PC-3 (cell line): ENCODE measurements at regions not wholly inside any gene's neighbourhood (a gene's known extent, or its start where the extent isn't known, plus 50 kb on each side); places are given as distances from the start of the nearest gene placed in this dataset.

ENCODE experiments used
- EZH2 ChIP-seq: fragments of 300-600 bp; sonication (generic); IDR thresholded peaks from one replicate; pipeline ENCODE4 v1.6.1; 2017; ENCODE audit warnings: antibody characterized with exemption, mild to moderate bottlenecking, low read length; ENCODE audit not compliant: unreplicated experiment
- TF ChIP-seq, protein P1 (sequence below): fragments of 300-600 bp; sonication (generic); conservative IDR thresholded peaks from 2 replicates; pipeline ENCODE4 v1.5.1; 2017; ENCODE audit warnings: antibody characterized with exemption, low read depth, mild to moderate bottlenecking, low read length

DNA sequence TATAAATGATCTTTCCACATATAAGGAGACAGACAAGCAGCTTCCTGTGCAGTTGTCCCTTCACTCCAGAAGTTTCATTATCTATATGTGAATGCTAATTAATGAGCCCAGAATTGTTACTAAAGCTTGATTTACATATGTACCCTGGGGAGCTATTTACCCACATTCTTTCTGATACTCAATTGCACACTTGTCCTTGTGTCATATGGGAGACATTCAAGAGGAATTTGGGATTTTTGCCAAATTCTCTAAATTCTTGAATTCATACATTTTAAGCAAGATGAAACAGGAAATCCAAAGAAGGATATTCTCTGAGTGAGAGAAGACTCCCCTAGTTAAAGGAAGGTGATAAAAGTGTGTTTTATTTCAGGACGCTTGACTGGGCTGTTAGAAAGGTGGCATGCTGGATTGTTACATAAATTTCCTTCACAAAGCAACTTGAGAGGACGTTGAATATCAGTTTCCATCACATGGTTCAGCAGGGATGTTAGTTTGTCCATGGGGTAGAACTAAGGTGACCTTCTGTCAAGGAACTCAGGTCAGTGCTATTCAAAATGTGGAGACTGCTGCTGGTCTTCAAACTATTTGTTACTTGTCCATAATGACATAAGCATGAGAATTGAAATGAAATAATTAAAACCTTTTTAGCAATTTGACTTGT lies 368.2 kb downstream of the IRS1 start:
- TF ChIP-seq, protein P1, sequence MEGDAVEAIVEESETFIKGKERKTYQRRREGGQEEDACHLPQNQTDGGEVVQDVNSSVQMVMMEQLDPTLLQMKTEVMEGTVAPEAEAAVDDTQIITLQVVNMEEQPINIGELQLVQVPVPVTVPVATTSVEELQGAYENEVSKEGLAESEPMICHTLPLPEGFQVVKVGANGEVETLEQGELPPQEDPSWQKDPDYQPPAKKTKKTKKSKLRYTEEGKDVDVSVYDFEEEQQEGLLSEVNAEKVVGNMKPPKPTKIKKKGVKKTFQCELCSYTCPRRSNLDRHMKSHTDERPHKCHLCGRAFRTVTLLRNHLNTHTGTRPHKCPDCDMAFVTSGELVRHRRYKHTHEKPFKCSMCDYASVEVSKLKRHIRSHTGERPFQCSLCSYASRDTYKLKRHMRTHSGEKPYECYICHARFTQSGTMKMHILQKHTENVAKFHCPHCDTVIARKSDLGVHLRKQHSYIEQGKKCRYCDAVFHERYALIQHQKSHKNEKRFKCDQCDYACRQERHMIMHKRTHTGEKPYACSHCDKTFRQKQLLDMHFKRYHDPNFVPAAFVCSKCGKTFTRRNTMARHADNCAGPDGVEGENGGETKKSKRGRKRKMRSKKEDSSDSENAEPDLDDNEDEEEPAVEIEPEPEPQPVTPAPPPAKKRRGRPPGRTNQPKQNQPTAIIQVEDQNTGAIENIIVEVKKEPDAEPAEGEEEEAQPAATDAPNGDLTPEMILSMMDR = no peak
- TF ChIP-seq EZH2 = no peak
